K562 (cell line): ENCODE measurements at regions not wholly inside any gene's neighbourhood (a gene's known extent, or its start where the extent isn't known, plus 50 kb on each side); places are given as distances from the start of the nearest gene placed in this dataset.

Experiments
- ATAC-seq: fragments of 200-7000 bp; cut with Tn5 transposase; 3 replicates; pipeline ENCODE4 v1.9.1; 2020; ENCODE audit warnings: moderate library complexity
- BruUV-seq: library from RNA; stranded (reverse); fragments of 400-500 nt; replicated peaks from 2 replicates; lab custom pipeline; 2021; lab: Mats Ljungman, UMichigan
- CTCF ChIA-PET: fragments of 300-600 bp; formaldehyde crosslinking; extraction: SDS; loops from one replicate; lab custom pipeline; 2021; ENCODE audit warnings: low intra/inter-chr PET ratio; lab: Yijun Ruan, JAX
- POLR2A ChIA-PET: fragments of 300-600, 350-650 bp; sonication (Branson Sonifier 250); formaldehyde crosslinking; extraction: SDS; loops from one replicate; lab custom pipeline; 2021; ENCODE audit warnings: antibody characterized with exemption, inconsistent platforms; lab: Yijun Ruan, JAX
- DNase-seq, 4 experiments: peaks; one replicate each; pipeline versions ENCODE4 v3.0.0 to v3.0.0-alpha.2; 2011 to 2018; ENCODE audit warnings: low spot score in 3 of 4, mixed read lengths in 3 of 4; ENCODE audit errors: extremely low read depth in 1 of 4
- FAIRE-seq: peaks from 2 replicates; lab custom pipeline; 2011; peaks lifted over from hg19 to GRCh38; lab: Jason Lieb, UNC
- H2AFZ ChIP-seq: 2 replicates; pipeline ENCODE4 v1.6.0; 2011; ENCODE audit warnings: low read depth, low read length, control low read depth, inconsistent platforms
- H3K27ac ChIP-seq: fragments of 200-600 bp; 3 replicates; pipeline ENCODE4 v1.8.0; 2011; ENCODE audit warnings: low read depth, mild to moderate bottlenecking, control low read depth, inconsistent platforms, low read length, moderate library complexity, mixed read lengths; ENCODE audit errors: extremely low read depth
- H3K27me3 ChIP-seq, 2 experiments: fragments of 300-600 bp in 1 of 2; 2 replicates in 1 of 2; 3 replicates in 1 of 2; pipeline versions ENCODE4 v1.6.0 to v1.8.0; 2011; ENCODE audit warnings: inconsistent platforms in 2 of 2, low read length in 2 of 2, mild to moderate bottlenecking in 1 of 2, mixed read lengths in 1 of 2, moderate library complexity in 1 of 2; ENCODE audit not compliant: control insufficient read depth in 2 of 2, insufficient read depth in 2 of 2
- H3K36me3 ChIP-seq: fragments of 300-600 bp; 3 replicates; pipeline ENCODE4 v1.8.0; 2011; ENCODE audit warnings: mild to moderate bottlenecking, low read length, inconsistent platforms; ENCODE audit not compliant: control insufficient read depth, insufficient read depth
- H3K4me1 ChIP-seq, 2 experiments: fragments of 200-600 bp in 1 of 2; replicated peaks in 1 of 2; 2 replicates in 1 of 2; 3 replicates in 1 of 2; pipeline versions ENCODE4 v1.5.1 to v1.8.0; 2011; ENCODE audit warnings: inconsistent platforms in 2 of 2, low read length in 2 of 2, mild to moderate bottlenecking in 1 of 2, mixed read lengths in 1 of 2, moderate library complexity in 1 of 2; ENCODE audit not compliant: control insufficient read depth in 2 of 2, insufficient read depth in 2 of 2
- H3K4me2 ChIP-seq: 2 replicates; pipeline ENCODE4 v1.6.1; 2011; ENCODE audit warnings: low read length, control low read depth, inconsistent platforms, mixed read lengths; ENCODE audit not compliant: insufficient read depth
- H3K4me3 ChIP-seq: fragments of 200-600 bp; sonication (generic), shearing (Covaris generic); 2 replicates; pipeline ENCODE4 v1.5.1; 2016; ENCODE audit warnings: control low read depth, inconsistent platforms
- H3K79me2 ChIP-seq: fragments of 200-600 bp; 3 replicates; pipeline ENCODE4 v1.8.0; 2011; ENCODE audit warnings: low read length, inconsistent platforms; ENCODE audit not compliant: control insufficient read depth, insufficient read depth
- H3K9ac ChIP-seq, 2 experiments: 2 replicates each; pipeline versions ENCODE4 v1.6.0 to v1.6.1; 2011; ENCODE audit warnings: low read depth in 2 of 2, low read length in 2 of 2, control low read depth in 1 of 2, inconsistent platforms in 1 of 2, mild to moderate bottlenecking in 1 of 2, mixed read lengths in 1 of 2; ENCODE audit not compliant: insufficient read depth in 1 of 2
- H3K9me1 ChIP-seq: one replicate; pipeline ENCODE4 v1.6.0; 2011; ENCODE audit warnings: inconsistent platforms, mild to moderate bottlenecking, low read length, moderate library complexity; ENCODE audit not compliant: control insufficient read depth, insufficient read depth
- H3K9me3 ChIP-seq: replicated peaks from 2 replicates; pipeline ENCODE4 v1.5.1; 2011; ENCODE audit warnings: low read depth, low read length, inconsistent platforms; ENCODE audit not compliant: control insufficient read depth, insufficient read depth
- H4K20me1 ChIP-seq: replicated peaks from 2 replicates; pipeline ENCODE4 v1.6.1; 2011; ENCODE audit warnings: low read length, inconsistent platforms, mixed read lengths; ENCODE audit not compliant: control insufficient read depth, insufficient read depth
- FUS ChIP-seq: fragments of 200-400 bp; formaldehyde crosslinking; optimal IDR thresholded peaks from 2 replicates; pipeline ENCODE3; 2017; ENCODE audit warnings: low read depth, low read length
- MTA1 ChIP-seq: fragments of 450-650 bp; IDR thresholded peaks from 2 replicates; pipeline ENCODE4 v1.6.1; 2017; ENCODE audit warnings: borderline replicate concordance
- NFATC3 ChIP-seq: fragments of 450-650 bp; IDR thresholded peaks from 2 replicates; pipeline ENCODE4 v1.6.1; 2017; ENCODE audit warnings: mild to moderate bottlenecking
- NUFIP1 ChIP-seq: fragments of 450-650 bp; IDR thresholded peaks from 2 replicates; pipeline ENCODE4 v1.6.1; 2018; ENCODE audit not compliant: partially characterized antibody
- PHB2 ChIP-seq: fragments of 450-650 bp; IDR thresholded peaks from 2 replicates; pipeline ENCODE4 v1.6.1; 2017; ENCODE audit warnings: low read depth
- POLR2AphosphoS5 ChIP-seq: IDR thresholded peaks from 2 replicates; pipeline ENCODE4 v1.6.1; 2011; ENCODE audit warnings: mild to moderate bottlenecking, low read depth, low read length, moderate library complexity; ENCODE audit not compliant: control insufficient read depth, insufficient read depth
- SIN3A ChIP-seq, 2 experiments: fragments of 150-350 bp in 1 of 2; IDR thresholded peaks; 2 replicates each; pipeline ENCODE4 v1.6.1; 2011 to 2016; ENCODE audit warnings: borderline replicate concordance in 2 of 2, low read depth in 2 of 2, low read length in 2 of 2, mild to moderate bottlenecking in 2 of 2, moderate library complexity in 2 of 2; ENCODE audit not compliant: control insufficient read depth in 1 of 2
- SRF ChIP-seq, 2 experiments: fragments of 250-450, 450-650 bp in 1 of 2; sonication (Bioruptor Pico) in 1 of 2; sonication (generic) in 1 of 2; formaldehyde crosslinking; IDR thresholded peaks; 2 replicates each; pipeline versions ENCODE4 v1.5.0 to v1.5.1; 2020 to 2022; ENCODE audit warnings: mild to moderate bottlenecking in 1 of 2, missing genetic modification reagents in 1 of 2
- ZNF263 ChIP-seq: sonication (generic); formaldehyde crosslinking; IDR thresholded peaks from 2 replicates; pipeline ENCODE4 v1.8.0; 2022; ENCODE audit warnings: mild to moderate bottlenecking, missing genetic modification reagents, borderline replicate concordance
- ZNF780A ChIP-seq: fragments of 250-450 bp; sonication (Bioruptor Pico); IDR thresholded peaks from 2 replicates; pipeline ENCODE4 v1.5.0; 2021; ENCODE audit warnings: mild to moderate bottlenecking
- WGBS: fragments of 100-300 bp; shearing (Covaris generic); methylation state at CpG from one replicate; pipeline ENCODE4 v1.1.6; 2016; ENCODE audit warnings: low coverage, mixed read lengths; ENCODE audit not compliant: insufficient coverage; ENCODE audit errors: missing lambda C conversion rate; 5-methylcytosine and 5-hydroxymethylcytosine counted together
- in situ Hi-C: fragments of 300-500 bp; cut with MboI; formaldehyde crosslinking; loops from 4 replicates; pipeline ENCODE4 v1.15.0; 2018; ENCODE audit warnings: inconsistent platforms, mixed read lengths
- intact Hi-C: fragments of 100-400 bp; cut with micrococcal nuclease; formaldehyde crosslinking; loops from 2 replicates; pipeline ENCODE4 v1.14.2; 2022
- TF ChIP-seq, protein P1 (sequence below): fragments of 250-450 bp; sonication (Bioruptor Pico); IDR thresholded peaks from 2 replicates; pipeline ENCODE4 v1.8.0; 2022; ENCODE audit warnings: inconsistent platforms
- TF ChIP-seq, protein P2 (sequence below): fragments of 450-650 bp; IDR thresholded peaks from 2 replicates; pipeline ENCODE4 v1.7.1; 2018; ENCODE audit warnings: mild to moderate bottlenecking, low read depth; ENCODE audit not compliant: partially characterized antibody
- TF ChIP-seq, protein P3 (sequence below): sonication (generic); formaldehyde crosslinking; IDR thresholded peaks from 2 replicates; pipeline ENCODE4 v1.8.0; 2022; ENCODE audit warnings: mild to moderate bottlenecking, missing genetic modification reagents
- TF ChIP-seq, protein P4 (sequence below): fragments of 450-650 bp; IDR thresholded peaks from 2 replicates; pipeline ENCODE4 v1.6.1; 2016; ENCODE audit warnings: antibody characterized with exemption
- TF ChIP-seq, protein P5 (sequence below): fragments of 250-450 bp; sonication (Bioruptor Pico); IDR thresholded peaks from 2 replicates; pipeline ENCODE4 v1.8.0; 2022; ENCODE audit warnings: moderate library complexity, mild to moderate bottlenecking, inconsistent platforms

DNA sequence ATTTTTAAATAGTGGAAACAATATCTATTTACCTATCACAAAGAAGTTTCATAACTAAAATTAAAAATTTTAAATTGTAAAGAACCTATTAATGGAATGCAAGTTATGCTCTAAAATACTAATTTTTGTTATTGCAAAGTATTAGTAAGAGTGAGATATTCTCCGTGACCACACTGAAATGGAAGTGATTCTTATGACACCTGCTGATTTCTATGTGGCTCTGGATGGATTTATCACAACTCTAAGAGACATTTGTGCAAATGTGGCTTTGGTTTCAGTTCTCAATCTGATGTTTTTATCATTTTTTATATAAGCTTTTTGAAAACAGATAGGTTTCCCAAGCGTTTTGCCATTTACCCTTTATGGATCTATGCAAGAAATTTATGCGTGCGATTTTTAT is 497.8 kb downstream of the NAV3 start (continued):
- TF ChIP-seq, protein P1, sequence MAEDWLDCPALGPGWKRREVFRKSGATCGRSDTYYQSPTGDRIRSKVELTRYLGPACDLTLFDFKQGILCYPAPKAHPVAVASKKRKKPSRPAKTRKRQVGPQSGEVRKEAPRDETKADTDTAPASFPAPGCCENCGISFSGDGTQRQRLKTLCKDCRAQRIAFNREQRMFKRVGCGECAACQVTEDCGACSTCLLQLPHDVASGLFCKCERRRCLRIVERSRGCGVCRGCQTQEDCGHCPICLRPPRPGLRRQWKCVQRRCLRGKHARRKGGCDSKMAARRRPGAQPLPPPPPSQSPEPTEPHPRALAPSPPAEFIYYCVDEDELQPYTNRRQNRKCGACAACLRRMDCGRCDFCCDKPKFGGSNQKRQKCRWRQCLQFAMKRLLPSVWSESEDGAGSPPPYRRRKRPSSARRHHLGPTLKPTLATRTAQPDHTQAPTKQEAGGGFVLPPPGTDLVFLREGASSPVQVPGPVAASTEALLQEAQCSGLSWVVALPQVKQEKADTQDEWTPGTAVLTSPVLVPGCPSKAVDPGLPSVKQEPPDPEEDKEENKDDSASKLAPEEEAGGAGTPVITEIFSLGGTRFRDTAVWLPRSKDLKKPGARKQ = no peak
- TF ChIP-seq, protein P2, sequence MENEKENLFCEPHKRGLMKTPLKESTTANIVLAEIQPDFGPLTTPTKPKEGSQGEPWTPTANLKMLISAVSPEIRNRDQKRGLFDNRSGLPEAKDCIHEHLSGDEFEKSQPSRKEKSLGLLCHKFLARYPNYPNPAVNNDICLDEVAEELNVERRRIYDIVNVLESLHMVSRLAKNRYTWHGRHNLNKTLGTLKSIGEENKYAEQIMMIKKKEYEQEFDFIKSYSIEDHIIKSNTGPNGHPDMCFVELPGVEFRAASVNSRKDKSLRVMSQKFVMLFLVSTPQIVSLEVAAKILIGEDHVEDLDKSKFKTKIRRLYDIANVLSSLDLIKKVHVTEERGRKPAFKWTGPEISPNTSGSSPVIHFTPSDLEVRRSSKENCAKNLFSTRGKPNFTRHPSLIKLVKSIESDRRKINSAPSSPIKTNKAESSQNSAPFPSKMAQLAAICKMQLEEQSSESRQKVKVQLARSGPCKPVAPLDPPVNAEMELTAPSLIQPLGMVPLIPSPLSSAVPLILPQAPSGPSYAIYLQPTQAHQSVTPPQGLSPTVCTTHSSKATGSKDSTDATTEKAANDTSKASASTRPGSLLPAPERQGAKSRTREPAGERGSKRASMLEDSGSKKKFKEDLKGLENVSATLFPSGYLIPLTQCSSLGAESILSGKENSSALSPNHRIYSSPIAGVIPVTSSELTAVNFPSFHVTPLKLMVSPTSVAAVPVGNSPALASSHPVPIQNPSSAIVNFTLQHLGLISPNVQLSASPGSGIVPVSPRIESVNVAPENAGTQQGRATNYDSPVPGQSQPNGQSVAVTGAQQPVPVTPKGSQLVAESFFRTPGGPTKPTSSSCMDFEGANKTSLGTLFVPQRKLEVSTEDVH = no peak
- TF ChIP-seq, all 486 proteins: peak for 0

DNA sequence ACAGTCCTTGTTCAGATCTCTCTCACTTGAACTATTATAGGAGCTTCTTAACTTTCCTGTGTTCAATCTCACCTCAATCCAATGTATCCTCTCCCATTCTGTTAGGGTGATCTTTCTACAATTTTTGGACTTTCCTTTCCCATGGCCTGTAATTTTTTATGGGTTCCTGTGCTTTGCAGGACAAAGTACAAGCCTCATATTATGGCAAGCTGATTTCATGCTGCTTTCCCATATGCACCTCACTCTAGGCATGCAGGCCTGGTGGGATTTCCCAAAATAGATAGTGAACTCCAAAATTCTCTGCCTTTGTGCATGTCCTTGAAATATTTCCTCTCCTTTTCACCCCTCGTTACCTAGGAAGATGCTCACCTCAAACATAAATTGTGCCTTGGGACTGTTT is 499.4 kb downstream of the NAV3 start:
- Histone ChIP-seq H3K4me2 (no peak overlapping the region), H3K27ac (no peak overlapping the region), H3K9ac (no peak overlapping the region), H2AFZ (no peak overlapping the region), H3K36me3 (no peaks in the 10 kb centered on the region), H3K9me1 (no peaks in the 10 kb centered on the region), H4K20me1 (no peaks in the 10 kb centered on the region), H3K27me3 (no peaks in the 10 kb centered on the region), H3K4me1 (no peaks in the 10 kb centered on the region), H3K4me3 (no peak overlapping the region), H3K79me2 (no peaks in the 10 kb centered on the region), H3K9me3 (no peaks in the 10 kb centered on the region; the same call in 1 of the 2 replicates)
- BruUV-seq = no TSS peak
- POLR2A ChIA-PET = no interaction called here
- DNase-seq (no peak), ATAC-seq (no peak), FAIRE-seq (no peak)
- in situ Hi-C loops (no loop called here), intact Hi-C loops (no loop called here)
- WGBS = 0% methylated on average over 1 of the region's 1 CpG
- CTCF ChIA-PET = no interaction called here
- TF ChIP-seq SRF (CRISPR knock-in tag; IDR thresholded peaks at IDR 0.05) (no peak), PHB2 (no peak), MTA1 (no peak), SIN3A (IDR thresholded peaks at IDR 0.05; ENCODE audit: borderline replicate concordance in 2 of 2, control insufficient read depth in 1 of 2, low read depth in 2 of 2, low read length in 2 of 2) (no peak), NFATC3 (no peak), POLR2AphosphoS5 (no peak), FUS (no peak), ZNF780A (CRISPR knock-in tag) (no peak), NUFIP1 (no peak), ZNF263 (CRISPR knock-in tag) (no peak)
- TF ChIP-seq, protein P3, sequence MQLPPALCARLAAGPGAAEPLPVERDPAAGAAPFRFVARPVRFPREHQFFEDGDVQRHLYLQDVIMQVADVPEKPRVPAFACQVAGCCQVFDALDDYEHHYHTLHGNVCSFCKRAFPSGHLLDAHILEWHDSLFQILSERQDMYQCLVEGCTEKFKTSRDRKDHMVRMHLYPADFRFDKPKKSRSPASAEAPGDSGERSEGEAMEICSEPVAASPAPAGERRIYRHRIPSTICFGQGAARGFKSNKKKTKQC = no peak
- TF ChIP-seq, protein P4, sequence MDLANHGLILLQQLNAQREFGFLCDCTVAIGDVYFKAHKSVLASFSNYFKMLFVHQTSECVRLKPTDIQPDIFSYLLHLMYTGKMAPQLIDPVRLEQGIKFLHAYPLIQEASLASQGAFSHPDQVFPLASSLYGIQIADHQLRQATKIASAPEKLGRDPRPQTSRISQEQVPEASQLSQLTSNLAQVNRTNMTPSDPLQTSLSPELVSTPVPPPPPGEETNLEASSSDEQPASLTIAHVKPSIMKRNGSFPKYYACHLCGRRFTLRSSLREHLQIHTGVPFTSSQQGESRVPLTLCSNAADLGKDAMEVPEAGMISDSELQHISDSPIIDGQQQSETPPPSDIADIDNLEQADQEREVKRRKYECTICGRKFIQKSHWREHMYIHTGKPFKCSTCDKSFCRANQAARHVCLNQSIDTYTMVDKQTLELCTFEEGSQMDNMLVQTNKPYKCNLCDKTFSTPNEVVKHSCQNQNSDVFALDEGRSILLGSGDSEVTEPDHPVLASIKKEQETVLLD = no peak
- TF ChIP-seq, protein P5, sequence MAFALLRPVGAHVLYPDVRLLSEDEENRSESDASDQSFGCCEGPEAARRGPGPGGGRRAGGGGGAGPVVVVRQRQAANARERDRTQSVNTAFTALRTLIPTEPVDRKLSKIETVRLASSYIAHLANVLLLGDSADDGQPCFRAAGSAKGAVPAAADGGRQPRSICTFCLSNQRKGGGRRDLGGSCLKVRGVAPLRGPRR (CRISPR knock-in tag) = no peak
